ENCODE measurements at regions not wholly inside any gene's neighbourhood (a gene's known extent, or its start where the extent isn't known, plus 50 kb on each side); places are given as distances from the start of the nearest gene placed in this dataset.

DNA sequence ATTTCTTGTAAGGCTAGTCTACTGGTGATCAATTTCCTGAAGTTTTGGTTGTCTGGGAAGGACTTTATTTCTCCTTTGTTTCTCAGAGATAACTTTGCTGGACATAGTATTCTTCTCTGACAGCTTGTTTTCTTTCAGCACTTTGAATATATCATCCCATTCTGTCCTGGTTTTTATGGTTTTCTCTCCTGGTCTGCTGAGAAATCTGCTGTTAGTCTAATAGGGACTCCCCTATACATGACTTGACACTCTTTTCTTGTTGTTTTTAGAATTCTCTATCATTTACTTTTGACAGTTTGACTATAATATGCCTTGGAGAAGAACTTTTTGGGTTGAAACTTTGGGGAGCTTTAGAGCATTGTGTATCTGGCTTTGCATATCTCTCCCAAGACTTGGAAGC, 112.5 kb downstream of the PRL start:
- TF ChIP-seq POLR2A (IDR thresholded peaks at IDR 0.05) = no peak
- TF ChIP-seq, protein P1, sequence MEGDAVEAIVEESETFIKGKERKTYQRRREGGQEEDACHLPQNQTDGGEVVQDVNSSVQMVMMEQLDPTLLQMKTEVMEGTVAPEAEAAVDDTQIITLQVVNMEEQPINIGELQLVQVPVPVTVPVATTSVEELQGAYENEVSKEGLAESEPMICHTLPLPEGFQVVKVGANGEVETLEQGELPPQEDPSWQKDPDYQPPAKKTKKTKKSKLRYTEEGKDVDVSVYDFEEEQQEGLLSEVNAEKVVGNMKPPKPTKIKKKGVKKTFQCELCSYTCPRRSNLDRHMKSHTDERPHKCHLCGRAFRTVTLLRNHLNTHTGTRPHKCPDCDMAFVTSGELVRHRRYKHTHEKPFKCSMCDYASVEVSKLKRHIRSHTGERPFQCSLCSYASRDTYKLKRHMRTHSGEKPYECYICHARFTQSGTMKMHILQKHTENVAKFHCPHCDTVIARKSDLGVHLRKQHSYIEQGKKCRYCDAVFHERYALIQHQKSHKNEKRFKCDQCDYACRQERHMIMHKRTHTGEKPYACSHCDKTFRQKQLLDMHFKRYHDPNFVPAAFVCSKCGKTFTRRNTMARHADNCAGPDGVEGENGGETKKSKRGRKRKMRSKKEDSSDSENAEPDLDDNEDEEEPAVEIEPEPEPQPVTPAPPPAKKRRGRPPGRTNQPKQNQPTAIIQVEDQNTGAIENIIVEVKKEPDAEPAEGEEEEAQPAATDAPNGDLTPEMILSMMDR (IDR thresholded peaks at IDR 0.05) = no peak
- Histone ChIP-seq H3K9me3 (peaks cover 0 to 5% (median 0%) of the 10 kb centered on the region in 3 donors), H3K27ac (no peak overlapping the region), H3K27me3 (no peaks in the 10 kb centered on the region), H3K4me1 (no peaks in the 10 kb centered on the region), H3K4me3 (no peak overlapping the region), H3K36me3 (replicated peaks in 1 of 2; ENCODE audit: insufficient read depth in 1 of 2, low read depth in 2 of 2) (no peaks in the 10 kb centered on the region)
- intact Hi-C loops (cut with DNase I) = no loop called here
- DNase-seq (no peak), ATAC-seq (no peak)

DNA sequence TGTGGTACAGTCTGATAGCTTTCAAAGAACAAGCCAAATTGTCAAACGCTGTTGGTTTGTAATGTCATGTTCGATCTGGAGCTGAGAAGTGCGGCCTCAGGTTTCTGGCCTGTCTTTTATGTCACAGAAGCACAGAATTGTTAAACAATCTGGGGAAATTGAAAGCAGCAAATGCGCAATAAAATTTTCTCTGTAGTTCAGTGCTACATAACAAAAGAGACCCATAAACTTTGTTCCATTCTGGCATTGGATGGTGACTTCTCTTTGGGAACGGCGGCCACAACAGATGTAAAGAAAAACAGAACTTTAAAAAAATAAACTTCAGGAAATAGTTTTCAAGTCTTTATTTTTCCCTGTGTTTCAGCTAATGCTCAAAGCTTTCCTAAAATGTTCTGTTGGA, 106.9 kb downstream of the PRL start:
- H3K4me1 ChIP-seq = no peaks in the 10 kb centered on the region
- 85 to 87% methylated on average over 6 of the region's 6 CpGs for WGBS, 2 donors

DNA sequence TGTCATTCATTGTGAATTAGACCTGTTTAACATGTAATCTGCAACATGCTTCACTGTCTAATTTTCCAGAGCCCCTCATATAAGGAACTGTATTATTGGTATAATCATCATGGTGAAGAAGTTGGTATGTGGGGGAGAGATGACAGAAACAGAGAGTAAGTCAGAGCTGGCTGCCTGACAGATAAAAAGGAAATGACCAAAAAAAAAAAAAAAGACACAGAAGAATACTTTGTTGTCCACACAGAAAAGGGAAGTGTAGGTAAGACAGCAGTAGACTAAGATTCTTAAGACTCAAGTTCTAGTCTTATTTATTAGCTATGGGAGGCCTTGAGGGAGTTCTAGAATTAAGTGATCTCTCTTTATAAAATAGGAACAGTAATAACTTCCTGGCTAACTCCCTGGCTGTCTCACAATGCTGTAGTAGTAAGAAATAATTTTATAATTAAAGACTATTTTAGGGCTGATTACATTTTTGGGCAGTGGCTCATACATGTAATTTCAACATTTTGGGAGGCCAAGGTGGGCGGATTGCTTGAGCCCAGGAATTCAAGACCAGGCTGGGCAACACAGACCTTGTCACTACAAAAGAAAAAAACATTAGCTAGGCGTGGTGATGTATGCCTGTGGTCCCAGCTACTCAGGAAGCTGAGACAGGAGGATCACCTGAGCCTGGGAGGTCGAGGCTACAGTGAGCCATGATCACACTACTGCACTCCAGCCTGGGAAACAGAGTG, 102.5 kb downstream of the PRL start:
- no peak overlapping the region for H3K4me3 ChIP-seq
- no peak for ATAC-seq
- TF ChIP-seq, protein P1 (IDR thresholded peaks at IDR 0.05) = no peak
- TF ChIP-seq POLR2A (IDR thresholded peaks at IDR 0.05) = no peak
- WGBS, 2 donors = 70 to 80% methylated on average over 3 of the region's 3 CpGs
- H3K27ac ChIP-seq = no peak overlapping the region
- H3K36me3 ChIP-seq (replicated peaks in 1 of 2; ENCODE audit: insufficient read depth in 1 of 2, low read depth in 2 of 2) = no peaks in the 10 kb centered on the region
- intact Hi-C loops (cut with DNase I) = no loop called here
- H3K9me3 ChIP-seq = no peaks in the 10 kb centered on the region
- H3K27me3 ChIP-seq = no peaks in the 10 kb centered on the region
- no peak for DNase-seq
- H3K4me1 ChIP-seq = no peaks in the 10 kb centered on the region

More for the DNA sequence above, 106.9 kb downstream of the PRL start:
- intact Hi-C loops (cut with DNase I) = no loop called here
- DNase-seq = no peak
- no peaks in the 10 kb centered on the region for H3K9me3 ChIP-seq
- no peaks in the 10 kb centered on the region for H3K27me3 ChIP-seq
- H3K36me3 ChIP-seq (replicated peaks in 1 of 2; ENCODE audit: insufficient read depth in 1 of 2, low read depth in 2 of 2) = no peaks in the 10 kb centered on the region
- H3K4me3 ChIP-seq = no peak overlapping the region
- TF ChIP-seq, protein P1 (IDR thresholded peaks at IDR 0.05) = no peak
- TF ChIP-seq POLR2A (IDR thresholded peaks at IDR 0.05) = no peak
- ATAC-seq = no peak
- H3K27ac ChIP-seq = no peak overlapping the region

GRCh38 chr6:22199771-22200170, 97.1 kb downstream of the PRL start:
- 55 to 87% methylated on average over 3 of the region's 3 CpGs for WGBS, 2 donors
- ATAC-seq = no peak
- TF ChIP-seq POLR2A (IDR thresholded peaks at IDR 0.05) = no peak
- intact Hi-C loops (cut with DNase I) = no loop called here
- Histone ChIP-seq H3K4me1 (no peaks in the 10 kb centered on the region), H3K36me3 (replicated peaks in 1 of 2; ENCODE audit: insufficient read depth in 1 of 2, low read depth in 2 of 2) (no peaks in the 10 kb centered on the region), H3K9me3 (no peaks in the 10 kb centered on the region), H3K4me3 (no peak overlapping the region), H3K27me3 (no peaks in the 10 kb centered on the region), H3K27ac (no peak overlapping the region)
- DNase-seq = no peak

GRCh38 chr6:22204153-22204552, 92.7 kb downstream of the PRL start:
- Histone ChIP-seq H3K4me3 (no peak overlapping the region), H3K36me3 (replicated peaks in 1 of 2; ENCODE audit: insufficient read depth in 1 of 2, low read depth in 2 of 2) (no peaks in the 10 kb centered on the region), H3K27me3 (no peaks in the 10 kb centered on the region), H3K4me1 (no peaks in the 10 kb centered on the region), H3K9me3 (no peaks in the 10 kb centered on the region), H3K27ac (no peak overlapping the region)
- TF ChIP-seq POLR2A (IDR thresholded peaks at IDR 0.05) = no peak
- TF ChIP-seq, protein P1 (IDR thresholded peaks at IDR 0.05) = no peak
- ATAC-seq = no peak
- WGBS, 2 donors = 72 to 75% methylated on average over 6 of the region's 6 CpGs
- no peak for DNase-seq
- intact Hi-C loops (cut with DNase I) = no loop called here
